HG03196 (cell line): ENCODE measurements at regions not wholly inside any gene's neighbourhood (a gene's known extent, or its start where the extent isn't known, plus 50 kb on each side); places are given as distances from the start of the nearest gene placed in this dataset.
"Not testable (repeated sequence)": the region's sequence is repeated elsewhere in the genome, so short reads cannot be mapped to it uniquely, and the experiment has no call there.

Source experiments
- ATAC-seq: cut with Tn5 transposase; IDR thresholded peaks from one replicate; pipeline ENCODE4 v1.9.1; 2021; ENCODE audit not compliant: unreplicated experiment

DNA sequence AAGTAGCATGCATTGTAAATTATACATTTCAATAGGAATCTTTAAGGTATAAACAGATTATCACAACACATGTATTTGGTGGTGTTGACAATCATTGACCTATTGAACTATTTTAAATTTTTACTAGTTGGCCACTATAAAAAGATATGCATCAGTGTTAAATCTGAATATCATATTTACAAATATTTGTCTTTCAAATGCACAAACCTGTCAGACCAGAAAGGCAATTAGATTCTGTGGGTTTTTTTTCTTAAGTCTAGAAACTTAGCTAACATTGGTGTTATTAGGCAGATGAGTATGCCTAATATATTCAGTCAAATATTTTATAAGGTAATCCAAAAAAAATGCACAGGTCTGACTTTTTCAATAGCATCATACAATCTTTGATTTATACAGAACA, 241.4 kb upstream of the DGKB start:
- no peak for ATAC-seq

DNA sequence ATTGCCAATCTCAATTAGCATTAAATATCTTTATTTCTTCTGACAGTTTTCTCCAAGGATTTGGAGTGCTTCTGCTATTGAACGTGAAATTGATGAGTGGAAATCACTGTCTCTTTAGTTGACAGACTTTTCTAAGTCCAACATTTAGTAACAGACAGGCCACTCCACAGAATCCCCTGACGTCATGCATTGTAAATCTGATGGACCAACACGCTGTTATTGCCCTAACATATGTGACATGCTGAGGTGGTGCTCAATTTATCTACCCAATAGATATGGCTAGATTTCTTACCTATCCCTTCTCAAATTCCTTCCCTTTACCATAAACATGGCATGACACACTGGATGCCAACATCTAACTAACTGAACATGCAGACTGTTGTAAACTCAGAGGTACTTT, 240.6 kb upstream of the DGKB start:
- ATAC-seq = no peak

- ATAC-seq = no peak
Measured at GRCh38 chr7:15140431-15140830, 237.9 kb upstream of the DGKB start.

- ATAC-seq = no peak
Measured at GRCh38 chr7:15131661-15132060, 229.1 kb upstream of the DGKB start.

- no peak for ATAC-seq
Measured at GRCh38 chr7:15130666-15131541, 228.4 kb upstream of the DGKB start.

GRCh38 chr7:15128716-15129115, 226.2 kb upstream of the DGKB start:
- no peak for ATAC-seq

- ATAC-seq = not testable (repeated sequence)
Measured at GRCh38 chr7:15126653-15127052, 224.1 kb upstream of the DGKB start.

GRCh38 chr7:15123901-15124300, 221.3 kb upstream of the DGKB start:
- ATAC-seq = no peak

DNA sequence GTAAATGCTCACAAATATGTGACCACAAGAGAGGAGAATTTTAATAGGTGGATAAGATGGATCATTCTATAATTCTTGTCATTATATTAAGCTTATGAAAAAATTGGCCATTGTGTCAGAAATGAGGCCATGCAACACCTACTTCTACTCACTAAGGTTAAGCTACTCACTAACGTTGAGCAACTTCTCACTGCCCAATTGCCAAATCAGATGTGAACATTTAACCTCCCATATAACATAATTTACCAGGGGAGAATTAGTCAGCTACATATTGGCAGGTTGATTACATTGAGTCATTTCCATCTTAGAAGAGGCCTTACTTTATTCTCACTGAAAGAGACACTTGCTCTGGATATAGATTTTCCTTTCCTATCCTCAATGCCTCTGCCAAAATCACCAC, 211.2 kb upstream of the DGKB start:
- no peak for ATAC-seq

GRCh38 chr7:15105711-15106110, 203.2 kb upstream of the DGKB start:
- no peak for ATAC-seq

DNA sequence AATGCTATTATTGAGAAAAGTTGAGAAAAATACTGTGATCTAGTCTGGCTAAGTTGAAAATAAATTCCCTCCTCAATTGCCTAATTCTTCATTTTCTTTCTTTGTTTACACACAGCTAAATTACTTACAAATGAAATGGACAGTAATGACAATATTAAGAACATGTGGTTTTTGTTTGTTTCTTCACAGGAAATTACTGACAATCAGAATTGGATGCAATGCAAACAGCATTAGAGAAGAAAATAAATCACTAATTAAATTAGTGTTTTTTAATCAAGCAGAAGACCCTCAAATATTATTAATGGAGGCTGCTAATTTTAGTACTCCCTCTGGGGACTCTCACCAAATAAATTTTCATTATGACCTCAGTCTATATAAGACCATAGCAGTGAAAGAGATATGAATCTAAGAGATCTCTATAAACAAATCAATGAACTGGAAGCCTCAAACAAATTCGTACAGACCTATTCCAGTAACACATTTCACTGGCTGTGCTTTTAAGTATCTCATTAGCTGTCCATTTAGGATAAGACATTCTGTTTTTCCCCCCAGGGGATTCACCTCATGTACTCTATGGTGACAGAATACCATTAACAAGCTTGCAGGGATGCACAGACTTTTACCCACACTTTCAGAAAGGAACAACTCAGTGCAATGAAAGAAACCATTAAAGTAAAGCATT, 202.0 kb upstream of the DGKB start:
- no peak for ATAC-seq

GRCh38 chr7:15099074-15099473, 196.5 kb upstream of the DGKB start:
- no peak for ATAC-seq

- ATAC-seq = no peak
Measured at GRCh38 chr7:15096853-15097252, 194.3 kb upstream of the DGKB start.

DNA sequence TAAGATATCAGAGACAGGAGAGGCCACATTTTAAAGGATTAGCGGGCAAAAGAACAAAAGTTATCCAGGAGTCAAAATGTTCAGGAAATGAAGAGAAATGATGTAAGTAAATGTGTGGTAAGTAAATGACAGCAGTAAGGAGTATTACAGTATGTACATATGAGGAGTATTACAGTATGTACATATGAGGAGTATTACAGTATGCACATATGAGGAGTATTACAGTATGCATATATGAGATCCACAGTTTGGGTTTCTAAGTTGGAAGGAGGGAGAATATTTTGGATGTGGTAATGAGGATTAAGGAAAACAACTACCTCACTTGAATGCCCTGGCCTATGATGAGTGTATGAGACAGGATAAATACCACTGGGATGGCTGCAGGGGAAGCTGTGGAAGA, 192.4 kb upstream of the DGKB start:
- ATAC-seq = no peak

- ATAC-seq = no peak
Measured at GRCh38 chr7:15087771-15088170, 185.2 kb upstream of the DGKB start.

- no peak for ATAC-seq
Measured at GRCh38 chr7:15086862-15087261, 184.3 kb upstream of the DGKB start.

- no peak for ATAC-seq
Measured at GRCh38 chr7:15086131-15086611, 183.6 kb upstream of the DGKB start.

- ATAC-seq = no peak
Measured at GRCh38 chr7:15085366-15085765, 182.8 kb upstream of the DGKB start.

GRCh38 chr7:15084368-15084767, 181.8 kb upstream of the DGKB start:
- no peak for ATAC-seq

- no peak for ATAC-seq
Measured at GRCh38 chr7:15081891-15082290, 179.3 kb upstream of the DGKB start.

- ATAC-seq = no peak
Measured at GRCh38 chr7:15073301-15073700, 170.8 kb upstream of the DGKB start.

DNA sequence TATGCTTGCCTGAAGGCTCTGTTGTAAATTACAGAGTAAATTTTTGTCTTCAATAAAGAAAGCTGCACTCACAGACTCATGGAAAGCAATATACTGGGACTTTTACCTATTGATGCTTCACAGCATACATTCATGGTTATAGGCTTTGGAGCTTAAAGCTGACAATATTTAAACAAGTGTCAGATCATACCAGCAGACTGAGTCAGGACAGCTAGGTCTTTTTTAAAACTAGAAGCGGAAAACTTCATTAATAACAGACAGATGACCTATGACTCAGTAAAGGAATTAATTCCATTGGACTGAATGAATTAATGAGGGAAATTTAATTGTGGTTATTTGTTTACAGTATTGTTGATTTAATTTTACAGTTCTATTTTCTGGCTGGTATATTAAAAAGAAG, 165.8 kb upstream of the DGKB start:
- ATAC-seq = no peak
